Brain pericyte (primary cell): ENCODE measurements at regions not wholly inside any gene's neighbourhood (a gene's known extent, or its start where the extent isn't known, plus 50 kb on each side); places are given as distances from the start of the nearest gene placed in this dataset.
"Not testable (repeated sequence)": the region's sequence is repeated elsewhere in the genome, so short reads cannot be mapped to it uniquely, and the experiment has no call there.

Source experiments
- DNase-seq: peaks from one replicate; pipeline ENCODE4 v3.0.0-alpha.2; 2012; ENCODE audit warnings: low read depth, low spot score

GRCh38 chr4:67332627-67333026, 212.7 kb downstream of the CENPC start:
- DNase-seq = no peak

GRCh38 chr4:67328393-67328792, 216.9 kb downstream of the CENPC start:
- DNase-seq = no peak

- no peak for DNase-seq
Measured at GRCh38 chr4:67328018-67328278, 217.4 kb downstream of the CENPC start.

GRCh38 chr4:67327245-67328017, 217.9 kb downstream of the CENPC start:
- DNase-seq = peak; percentile 20

- no peak for DNase-seq
Measured at GRCh38 chr4:67325791-67326190, 219.5 kb downstream of the CENPC start.

GRCh38 chr4:67320645-67321044, 224.7 kb downstream of the CENPC start:
- no peak for DNase-seq

- not testable (repeated sequence) for DNase-seq
Measured at GRCh38 chr4:67319607-67320006, 225.7 kb downstream of the CENPC start.

- DNase-seq = not testable (repeated sequence)
Measured at GRCh38 chr4:67300497-67301185, 244.7 kb downstream of the CENPC start.

- no peak for DNase-seq
Measured at GRCh38 chr4:67292636-67293035, 252.7 kb downstream of the CENPC start.

- no peak for DNase-seq
Measured at GRCh38 chr4:67292045-67292444, 253.3 kb downstream of the CENPC start.

GRCh38 chr4:67291644-67292043, 253.7 kb downstream of the CENPC start:
- no peak for DNase-seq

- no peak for DNase-seq
Measured at GRCh38 chr4:67288964-67289363, 256.3 kb downstream of the CENPC start.

GRCh38 chr4:67286724-67287123, 258.6 kb downstream of the CENPC start:
- no peak for DNase-seq

- no peak for DNase-seq
Measured at GRCh38 chr4:67282749-67283148, 262.6 kb downstream of the CENPC start.

- no peak for DNase-seq
Measured at GRCh38 chr4:67275179-67275750, 270.0 kb downstream of the CENPC start.

- DNase-seq = not testable (repeated sequence)
Measured at GRCh38 chr4:67274671-67275070, 270.6 kb downstream of the CENPC start.

- DNase-seq = no peak
Measured at GRCh38 chr4:67273666-67274065, 271.6 kb downstream of the CENPC start.

GRCh38 chr4:67261971-67262370, 283.3 kb downstream of the CENPC start:
- no peak for DNase-seq

GRCh38 chr4:67256388-67257043, 288.8 kb downstream of the CENPC start:
- DNase-seq = no peak

- DNase-seq = no peak
Measured at GRCh38 chr4:67250131-67250896, 295.0 kb downstream of the CENPC start.

- no peak for DNase-seq
Measured at GRCh38 chr4:67236788-67237187, 308.5 kb downstream of the CENPC start.

- DNase-seq = no peak
Measured at GRCh38 chr4:67236318-67236717, 309.0 kb downstream of the CENPC start.
